ENCODE measurements at regions not wholly inside any gene's neighbourhood (a gene's known extent, or its start where the extent isn't known, plus 50 kb on each side); places are given as distances from the start of the nearest gene placed in this dataset.

- TF ChIP-seq POLR2AphosphoS5 (IDR thresholded peaks at IDR 0.05) (no peak), CTCF (IDR thresholded peaks at IDR 0.05) (no peak), POLR2A (IDR thresholded peaks at IDR 0.05) (no peak)
Observed at GRCh38 chr4:136575146-136575545, 957.1 kb downstream of the PCDH18 start.

All from stomach (tissue), 4 donors.